ENCODE measurements at regions not wholly inside any gene's neighbourhood (a gene's known extent, or its start where the extent isn't known, plus 50 kb on each side); places are given as distances from the start of the nearest gene placed in this dataset.

GRCh38 chr3:154893813-154894212, 186.3 kb upstream of the MME start:
- H3K4me3 ChIP-seq (ENCODE audit: low read depth, low read length), result no peak overlapping the region

GRCh38 chr3:154889227-154889634, 190.9 kb upstream of the MME start:
- ChIA-PET CTCF (interaction anchor here (1.2 kb wide), 1 partner anchor 434 kb away, joined by 5 read pairs; no protein-coding TSS in a partner anchor), POLR2A (no interaction called here)
- no peak for TF ChIP-seq CTCF (IDR thresholded peaks at IDR 0.05; ENCODE audit: insufficient read depth, low read length, missing control alignments)
- DNase-seq (ENCODE audit: low read depth, low spot score), result no peak
- no peak overlapping the region for H3K4me3 ChIP-seq (ENCODE audit: low read depth, low read length)

More at GRCh38 chr3:154893813-154894212, 186.3 kb upstream of the MME start:
- no peak for TF ChIP-seq CTCF (IDR thresholded peaks at IDR 0.05; ENCODE audit: insufficient read depth, low read length, missing control alignments)
- ChIA-PET POLR2A (no interaction called here), CTCF (no interaction called here)
- DNase-seq (ENCODE audit: low read depth, low spot score), result no peak

- CTCF ChIA-PET, result interaction anchor here (2.6 kb wide), 1 partner anchor 16 kb away, joined by 11 read pairs; no protein-coding TSS in a partner anchor
- DNase-seq (ENCODE audit: low read depth, low spot score), result no peak
- no peak overlapping the region for H3K4me3 ChIP-seq (ENCODE audit: low read depth, low read length)
- TF ChIP-seq CTCF (IDR thresholded peaks at IDR 0.05; ENCODE audit: insufficient read depth, low read length, missing control alignments), result no peak
- POLR2A ChIA-PET, result no interaction called here
Observed at GRCh38 chr3:154887869-154888268, 192.2 kb upstream of the MME start.

GRCh38 chr3:154886437-154886836, 193.7 kb upstream of the MME start:
- H3K4me3 ChIP-seq (ENCODE audit: low read depth, low read length), result no peak overlapping the region
- ChIA-PET CTCF (interaction anchor here (0.8 to 2.6 kb wide), 4 partner anchors 18 to 436 kb away, joined by 3 to 11 read pairs (median 3); no protein-coding TSS in a partner anchor), POLR2A (no interaction called here)
- peak; percentile 100 for DNase-seq (ENCODE audit: low read depth, low spot score)
- TF ChIP-seq CTCF (IDR thresholded peaks at IDR 0.05; ENCODE audit: insufficient read depth, low read length, missing control alignments), result no peak

GRCh38 chr3:154885418-154885817, 194.7 kb upstream of the MME start:
- DNase-seq (ENCODE audit: low read depth, low spot score), result no peak
- no peak for TF ChIP-seq CTCF (IDR thresholded peaks at IDR 0.05; ENCODE audit: insufficient read depth, low read length, missing control alignments)
- H3K4me3 ChIP-seq (ENCODE audit: low read depth, low read length), result no peak overlapping the region
- ChIA-PET POLR2A (no interaction called here), CTCF (interaction anchor here (1.3 to 2.6 kb wide), 2 partner anchors 19 to 90 kb away, joined by 3 to 11 read pairs; no protein-coding TSS in a partner anchor)

- H3K4me3 ChIP-seq (ENCODE audit: low read depth, low read length), result no peak overlapping the region
- TF ChIP-seq CTCF (IDR thresholded peaks at IDR 0.05; ENCODE audit: insufficient read depth, low read length, missing control alignments), result no peak
- DNase-seq (ENCODE audit: low read depth, low spot score), result peak; percentile 65
- CTCF ChIA-PET, result no interaction called here
- POLR2A ChIA-PET, result no interaction called here
Observed at GRCh38 chr3:154884952-154885351, 195.2 kb upstream of the MME start.
